Astrocyte of the hippocampus (primary cell): ENCODE measurements at regions not wholly inside any gene's neighbourhood (a gene's known extent, or its start where the extent isn't known, plus 50 kb on each side); places are given as distances from the start of the nearest gene placed in this dataset.
"Not testable (repeated sequence)": the region's sequence is repeated elsewhere in the genome, so short reads cannot be mapped to it uniquely, and the experiment has no call there.

Source experiments
- DNase-seq: peaks from one replicate; pipeline ENCODE4 v3.0.0; 2011; ENCODE audit warnings: low read depth, low spot score

DNA sequence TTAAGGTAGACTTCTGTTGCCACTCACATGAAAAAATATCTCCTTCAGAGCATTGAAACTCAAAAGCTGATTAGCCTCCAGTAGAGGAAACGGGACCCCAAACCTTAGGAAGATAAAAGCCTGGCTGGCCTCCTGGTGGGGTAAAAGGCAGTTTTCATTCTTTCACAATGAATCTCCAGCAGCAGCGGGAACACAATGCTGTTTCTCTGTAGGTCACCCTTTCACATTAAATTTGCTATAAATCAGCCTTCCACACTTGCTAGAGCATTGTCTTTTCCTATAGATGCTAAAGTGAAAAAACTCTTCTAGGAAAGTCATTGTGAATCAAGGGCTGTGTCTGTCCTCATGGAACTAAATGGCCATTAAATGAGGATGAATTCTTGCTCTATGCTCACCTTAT lies 207.3 kb upstream of the MAGEB2 start:
- DNase-seq, result no peak

- no peak for DNase-seq
Measured at GRCh38 chrX:30010471-30010870, 204.9 kb upstream of the MAGEB2 start.

DNA sequence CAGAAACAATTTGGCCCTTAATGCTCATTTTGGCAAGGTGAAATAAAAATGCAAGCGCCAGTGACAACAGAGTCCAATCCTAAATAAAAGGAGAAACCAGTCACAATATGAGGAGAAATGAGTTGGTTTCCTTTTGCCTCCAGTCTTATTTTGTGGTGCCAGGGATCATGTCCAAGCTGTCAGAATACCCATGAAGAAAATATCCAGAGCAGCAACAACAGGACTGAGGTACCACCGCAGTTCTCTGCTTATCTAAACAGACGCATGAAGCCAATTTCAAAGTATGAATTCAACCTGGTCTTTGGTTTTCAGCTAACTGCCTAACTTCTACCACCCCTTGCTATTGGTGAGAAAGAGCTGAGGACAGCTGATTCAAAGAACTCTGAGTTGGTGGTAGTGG lies 199.9 kb upstream of the MAGEB2 start:
- no peak for DNase-seq

- DNase-seq, result no peak
Measured at GRCh38 chrX:30027636-30028035, 187.7 kb upstream of the MAGEB2 start.

- DNase-seq, result not testable (repeated sequence)
Measured at GRCh38 chrX:30036406-30036805, 179.0 kb upstream of the MAGEB2 start.

- DNase-seq, result peak; percentile 8
Measured at GRCh38 chrX:30039768-30040167, 175.6 kb upstream of the MAGEB2 start.

GRCh38 chrX:30060718-30061117 lies 154.6 kb upstream of the MAGEB2 start:
- peak; percentile 31 for DNase-seq

- peak; percentile 63 for DNase-seq
Measured at GRCh38 chrX:30065226-30065625, 150.1 kb upstream of the MAGEB2 start.

DNA sequence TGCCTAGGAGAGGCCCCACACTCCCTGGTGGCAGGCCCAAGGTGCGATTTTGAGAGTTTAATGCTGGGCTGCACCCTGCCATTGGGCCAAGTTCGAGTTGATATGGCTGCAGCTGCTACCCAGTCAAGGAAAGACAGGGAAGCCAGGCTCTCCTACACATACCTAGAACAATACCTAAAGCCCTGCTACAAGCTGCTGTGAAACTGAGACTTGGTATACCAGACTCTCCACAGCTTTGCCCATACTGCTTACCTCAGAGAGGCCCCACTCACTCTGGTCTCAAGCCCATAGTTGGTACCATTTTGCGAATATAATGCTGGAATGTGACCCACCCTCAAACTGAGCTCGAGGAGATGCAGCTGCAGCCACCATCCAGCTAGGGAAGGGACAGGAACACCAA lies 147.7 kb upstream of the MAGEB2 start:
- DNase-seq, result no peak

- DNase-seq, result no peak
Measured at GRCh38 chrX:30085571-30085970, 129.8 kb upstream of the MAGEB2 start.

GRCh38 chrX:30111431-30111830 lies 103.9 kb upstream of the MAGEB2 start:
- DNase-seq, result no peak

- peak; percentile 41 for DNase-seq
Measured at GRCh38 chrX:30141966-30142365, 73.4 kb upstream of the MAGEB2 start.

- no peak for DNase-seq
Measured at GRCh38 chrX:30144221-30144620, 71.1 kb upstream of the MAGEB2 start.

- no peak for DNase-seq
Measured at GRCh38 chrX:30144971-30145731, 70.2 kb upstream of the MAGEB2 start.

DNA sequence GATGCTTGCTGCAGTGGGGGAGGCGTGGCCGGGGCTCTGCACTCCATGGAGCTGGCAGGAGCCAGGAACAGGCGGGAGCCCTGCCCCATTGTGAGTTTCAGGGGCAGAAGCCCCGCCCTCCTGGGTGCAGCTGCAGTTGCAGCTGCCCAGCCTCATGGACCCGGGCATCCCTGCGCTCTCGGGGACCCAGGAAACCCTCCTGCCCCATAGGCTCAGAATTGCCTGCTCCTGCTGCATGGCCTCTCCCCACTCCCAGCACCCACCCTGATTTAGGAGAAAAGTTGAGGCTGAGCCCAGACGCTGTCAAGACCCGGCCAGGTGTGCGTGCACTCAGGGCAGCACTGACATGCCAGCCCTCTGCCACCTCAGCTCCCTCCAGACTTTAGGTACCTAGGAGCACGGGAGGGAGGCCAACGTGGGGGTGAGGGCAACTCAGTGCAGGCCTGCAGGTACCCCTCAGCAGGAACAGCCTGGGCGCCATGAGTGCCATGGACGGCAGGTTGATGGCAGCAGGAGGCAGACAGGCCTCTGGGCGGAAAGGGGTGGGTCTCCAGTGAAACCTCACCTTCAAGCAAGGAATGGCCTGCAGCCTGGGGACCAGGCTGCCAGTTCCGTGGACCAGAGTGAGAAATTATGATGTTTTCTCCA lies 67.2 kb upstream of the MAGEB2 start:
- no peak for DNase-seq

GRCh38 chrX:30149206-30149605 lies 66.2 kb upstream of the MAGEB2 start:
- not testable (repeated sequence) for DNase-seq

DNA sequence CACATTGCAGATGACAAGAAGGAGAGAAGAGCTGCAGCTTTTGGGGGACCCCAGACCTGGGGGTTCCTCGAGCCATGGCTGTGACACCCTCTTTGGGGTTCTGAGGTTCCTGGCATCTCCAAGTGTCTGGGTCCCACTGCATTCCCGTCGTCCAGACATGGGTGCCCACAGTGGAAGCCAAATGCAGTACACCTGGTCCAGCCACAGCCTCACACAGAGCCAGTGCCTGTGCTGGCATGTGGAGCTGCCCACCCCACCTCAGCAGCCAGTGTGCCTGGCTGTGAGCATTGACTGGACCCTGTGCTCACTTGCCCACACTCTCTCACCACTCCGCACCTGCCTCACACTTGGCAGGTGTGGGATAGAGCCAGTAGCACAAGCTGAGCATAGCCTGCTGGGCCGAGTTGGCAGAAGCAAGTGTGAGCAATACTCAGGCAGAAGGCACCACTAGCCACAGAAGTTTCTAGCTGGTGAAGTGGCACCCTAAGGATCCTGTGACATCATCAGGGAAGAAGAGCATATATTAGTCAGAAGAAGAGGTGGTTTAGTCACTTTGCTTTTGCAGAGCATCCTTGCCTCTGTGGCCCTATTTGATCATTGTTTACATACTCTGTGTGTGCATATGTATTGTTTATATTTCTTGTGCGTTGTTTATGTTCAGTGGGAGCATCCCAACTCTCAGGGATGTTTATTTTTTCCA lies 65.0 kb upstream of the MAGEB2 start:
- DNase-seq, result no peak

DNA sequence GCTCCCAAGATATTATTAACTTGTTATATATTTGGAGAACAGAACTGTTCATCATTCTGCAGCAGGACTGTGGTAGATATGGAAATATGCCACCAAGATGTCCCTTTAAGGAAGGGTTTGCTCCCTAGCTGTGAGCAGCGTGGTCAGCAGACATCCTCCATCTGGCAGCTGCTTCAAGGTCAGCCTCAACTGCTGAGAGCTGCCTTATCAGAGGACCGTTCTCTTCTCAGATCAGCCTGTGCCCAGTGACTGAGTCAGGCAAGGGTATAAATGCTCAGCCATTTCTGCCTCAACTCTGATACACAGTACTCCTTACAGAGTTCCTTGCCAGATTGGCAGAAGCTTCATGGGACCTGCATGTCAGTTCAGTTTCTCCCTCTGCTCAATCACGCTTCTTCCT lies 63.4 kb upstream of the MAGEB2 start:
- DNase-seq, result no peak

DNA sequence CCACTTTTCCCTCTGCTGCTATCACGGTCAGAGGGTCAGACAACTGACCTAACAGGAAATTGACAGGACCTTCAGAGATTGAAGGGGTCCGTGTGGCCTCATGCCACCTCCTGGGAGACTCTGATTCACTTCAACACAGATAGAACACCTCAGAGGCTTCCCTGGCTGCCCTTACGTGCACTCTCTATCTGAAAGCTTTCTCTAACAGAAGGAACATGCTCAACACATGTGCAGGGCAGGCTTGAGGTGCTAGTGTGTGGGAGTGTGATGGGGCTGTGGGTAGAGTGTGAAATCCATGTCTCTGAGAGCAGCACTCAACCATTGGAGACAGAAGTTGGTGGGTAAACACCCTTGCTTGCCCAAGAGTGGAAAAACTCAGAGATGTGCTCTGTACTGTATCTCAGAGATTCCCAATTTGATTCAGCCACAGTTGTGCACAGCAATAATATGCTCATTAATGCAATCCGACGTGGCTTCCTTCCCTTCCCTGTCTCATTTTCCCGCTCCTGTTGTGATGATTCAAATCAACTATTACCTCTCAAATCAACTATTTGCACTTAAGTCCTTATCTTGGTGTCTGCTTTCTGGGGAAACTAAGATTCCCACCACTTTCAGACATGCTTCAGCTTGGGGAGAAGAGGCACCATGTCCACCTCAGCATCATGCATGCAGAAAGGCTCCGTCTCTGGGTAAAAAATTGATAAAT lies 62.0 kb upstream of the MAGEB2 start:
- no peak for DNase-seq

- peak; percentile 11 for DNase-seq
Measured at GRCh38 chrX:30153881-30154260, 61.5 kb upstream of the MAGEB2 start.

- no peak for DNase-seq
Measured at GRCh38 chrX:30156009-30156408, 59.4 kb upstream of the MAGEB2 start.

DNA sequence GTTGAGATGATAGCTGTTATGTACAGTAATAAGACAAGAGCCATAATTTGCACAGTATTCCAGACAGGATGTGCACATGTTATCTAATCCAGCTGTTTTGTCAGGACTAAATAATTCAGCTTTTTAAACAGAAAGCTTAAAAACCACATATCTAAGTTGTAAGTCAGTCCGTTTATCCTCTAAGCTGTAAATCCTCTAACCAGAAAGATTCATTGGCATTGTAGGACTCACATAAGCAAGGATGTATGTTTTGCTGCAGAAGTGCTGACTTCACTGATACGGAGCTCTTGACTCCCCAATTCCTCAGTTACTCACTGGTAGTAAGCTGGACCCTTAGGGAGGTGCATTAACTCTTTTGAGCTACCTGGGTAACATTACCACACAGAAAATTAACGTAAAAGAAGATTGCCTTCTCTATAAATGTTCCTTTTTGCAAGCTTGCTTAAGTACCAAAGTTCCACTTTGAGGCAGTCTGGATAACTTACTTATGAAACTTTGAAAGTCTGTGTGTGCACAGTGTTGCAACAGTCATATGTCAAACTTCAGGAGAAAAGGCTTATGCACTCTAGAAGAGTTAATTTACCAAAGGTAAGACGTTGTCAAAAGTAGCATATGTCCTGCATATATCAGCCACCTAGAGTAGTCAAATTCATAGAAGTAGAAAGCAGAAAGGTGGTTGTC lies 58.3 kb upstream of the MAGEB2 start:
- no peak for DNase-seq
